GM12872 (cell line): ENCODE measurements at regions not wholly inside any gene's neighbourhood (a gene's known extent, or its start where the extent isn't known, plus 50 kb on each side); places are given as distances from the start of the nearest gene placed in this dataset.

Experiments
- TF ChIP-seq, protein P1 (sequence below): IDR thresholded peaks from 3 replicates; pipeline ENCODE4 v1.5.1; 2011; ENCODE audit warnings: low read depth, mild to moderate bottlenecking, low read length, moderate library complexity; ENCODE audit not compliant: insufficient read depth

DNA sequence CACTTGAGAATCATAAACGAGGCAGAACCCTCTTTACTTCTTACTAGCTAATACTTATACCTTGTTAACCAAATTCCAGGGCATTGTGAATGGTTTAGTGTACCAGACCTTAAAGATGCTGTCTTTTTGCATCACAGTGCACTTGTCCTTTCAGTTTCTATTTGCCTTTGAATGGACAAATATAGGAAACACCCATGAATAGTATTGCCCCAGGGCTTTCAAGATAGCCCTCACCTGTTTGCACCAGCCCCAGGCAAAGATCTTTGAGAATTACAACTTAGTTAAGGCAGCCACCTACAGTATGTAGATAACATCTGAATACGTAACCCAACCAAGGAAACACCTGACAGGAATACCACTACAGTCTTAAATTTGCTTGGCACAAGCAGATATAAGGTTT lies 60.8 kb upstream of the CT45A1 start:
- TF ChIP-seq, protein P1, sequence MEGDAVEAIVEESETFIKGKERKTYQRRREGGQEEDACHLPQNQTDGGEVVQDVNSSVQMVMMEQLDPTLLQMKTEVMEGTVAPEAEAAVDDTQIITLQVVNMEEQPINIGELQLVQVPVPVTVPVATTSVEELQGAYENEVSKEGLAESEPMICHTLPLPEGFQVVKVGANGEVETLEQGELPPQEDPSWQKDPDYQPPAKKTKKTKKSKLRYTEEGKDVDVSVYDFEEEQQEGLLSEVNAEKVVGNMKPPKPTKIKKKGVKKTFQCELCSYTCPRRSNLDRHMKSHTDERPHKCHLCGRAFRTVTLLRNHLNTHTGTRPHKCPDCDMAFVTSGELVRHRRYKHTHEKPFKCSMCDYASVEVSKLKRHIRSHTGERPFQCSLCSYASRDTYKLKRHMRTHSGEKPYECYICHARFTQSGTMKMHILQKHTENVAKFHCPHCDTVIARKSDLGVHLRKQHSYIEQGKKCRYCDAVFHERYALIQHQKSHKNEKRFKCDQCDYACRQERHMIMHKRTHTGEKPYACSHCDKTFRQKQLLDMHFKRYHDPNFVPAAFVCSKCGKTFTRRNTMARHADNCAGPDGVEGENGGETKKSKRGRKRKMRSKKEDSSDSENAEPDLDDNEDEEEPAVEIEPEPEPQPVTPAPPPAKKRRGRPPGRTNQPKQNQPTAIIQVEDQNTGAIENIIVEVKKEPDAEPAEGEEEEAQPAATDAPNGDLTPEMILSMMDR, result no peak
